ENCODE measurements at regions not wholly inside any gene's neighbourhood (a gene's known extent, or its start where the extent isn't known, plus 50 kb on each side); places are given as distances from the start of the nearest gene placed in this dataset.

DNA sequence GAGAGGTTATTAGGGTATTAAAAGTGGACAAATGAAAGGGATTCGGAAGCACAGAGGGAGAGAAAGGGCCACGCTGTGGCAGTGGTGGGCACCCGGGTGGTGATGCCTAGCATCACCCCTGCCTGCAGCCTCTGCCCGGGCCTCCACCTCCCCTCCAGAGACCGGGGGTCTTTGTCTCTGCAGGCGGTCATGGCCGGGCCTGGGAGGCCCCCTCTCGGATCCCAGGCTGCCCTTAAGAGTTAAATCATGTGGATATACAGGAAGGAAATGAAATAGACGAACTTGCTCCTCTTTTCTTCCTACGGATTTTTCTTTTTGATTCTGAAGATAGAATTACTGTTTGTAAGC lies 319.6 kb downstream of the ZNF536 start:
- DNase-seq (ENCODE audit: low read depth), result no peak
- no peak overlapping the region for H3K4me3 ChIP-seq (ENCODE audit: control insufficient read depth, low read depth, low read length)
- TF ChIP-seq, protein P1, sequence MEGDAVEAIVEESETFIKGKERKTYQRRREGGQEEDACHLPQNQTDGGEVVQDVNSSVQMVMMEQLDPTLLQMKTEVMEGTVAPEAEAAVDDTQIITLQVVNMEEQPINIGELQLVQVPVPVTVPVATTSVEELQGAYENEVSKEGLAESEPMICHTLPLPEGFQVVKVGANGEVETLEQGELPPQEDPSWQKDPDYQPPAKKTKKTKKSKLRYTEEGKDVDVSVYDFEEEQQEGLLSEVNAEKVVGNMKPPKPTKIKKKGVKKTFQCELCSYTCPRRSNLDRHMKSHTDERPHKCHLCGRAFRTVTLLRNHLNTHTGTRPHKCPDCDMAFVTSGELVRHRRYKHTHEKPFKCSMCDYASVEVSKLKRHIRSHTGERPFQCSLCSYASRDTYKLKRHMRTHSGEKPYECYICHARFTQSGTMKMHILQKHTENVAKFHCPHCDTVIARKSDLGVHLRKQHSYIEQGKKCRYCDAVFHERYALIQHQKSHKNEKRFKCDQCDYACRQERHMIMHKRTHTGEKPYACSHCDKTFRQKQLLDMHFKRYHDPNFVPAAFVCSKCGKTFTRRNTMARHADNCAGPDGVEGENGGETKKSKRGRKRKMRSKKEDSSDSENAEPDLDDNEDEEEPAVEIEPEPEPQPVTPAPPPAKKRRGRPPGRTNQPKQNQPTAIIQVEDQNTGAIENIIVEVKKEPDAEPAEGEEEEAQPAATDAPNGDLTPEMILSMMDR (IDR thresholded peaks at IDR 0.05; ENCODE audit: control insufficient read depth, insufficient read depth, low read depth, low read length, missing control alignments), result no peak

DNA sequence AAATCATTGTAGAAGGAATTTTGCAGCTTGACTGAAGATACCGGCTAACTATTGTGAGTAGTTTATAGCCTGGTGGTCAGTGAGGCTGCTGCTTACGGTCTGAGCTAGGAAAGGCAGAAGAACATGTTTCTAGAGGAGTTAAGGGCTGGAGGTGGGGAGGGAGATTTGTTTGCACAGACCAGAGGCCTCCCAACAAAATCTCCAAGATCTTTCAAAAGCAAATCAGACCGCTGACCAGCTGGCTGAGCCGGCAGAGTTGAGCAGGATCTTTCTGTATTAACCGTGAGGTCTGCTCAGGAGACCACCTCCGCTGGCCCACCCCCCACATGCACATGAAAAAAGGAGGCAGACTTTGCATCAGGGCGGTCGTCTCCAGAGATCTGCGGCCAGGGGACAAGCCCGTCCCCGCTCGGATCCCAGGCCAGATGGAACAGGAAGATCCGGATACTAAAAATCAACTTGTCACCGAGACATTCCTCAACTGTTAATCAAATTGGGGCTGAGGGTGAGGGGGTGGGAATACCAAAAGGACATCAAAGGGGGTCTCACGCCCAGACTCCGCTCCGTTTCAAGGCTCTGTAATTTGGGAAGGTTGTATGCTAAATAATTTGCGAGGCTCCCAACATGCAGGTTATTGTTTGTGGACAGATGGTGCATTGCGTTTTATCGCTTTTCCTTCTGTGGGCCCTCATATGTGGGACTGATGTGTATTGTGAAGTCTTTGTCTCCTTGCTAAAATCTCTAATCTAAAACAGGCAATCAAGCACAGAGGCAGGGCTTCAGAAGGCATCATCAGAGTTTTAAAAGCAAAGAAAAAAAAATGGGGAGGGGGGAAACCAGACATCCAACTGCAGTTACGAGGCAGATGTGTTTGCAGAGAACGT lies 319.0 kb downstream of the ZNF536 start:
- TF ChIP-seq, protein P1 (IDR thresholded peaks at IDR 0.05; ENCODE audit: control insufficient read depth, insufficient read depth, low read depth, low read length, missing control alignments), result no peak
- DNase-seq (ENCODE audit: low read depth), result no peak
- no peak overlapping the region for H3K4me3 ChIP-seq (ENCODE audit: control insufficient read depth, low read depth, low read length)

- DNase-seq (ENCODE audit: low read depth), result no peak
- TF ChIP-seq, protein P1 (IDR thresholded peaks at IDR 0.05; ENCODE audit: control insufficient read depth, insufficient read depth, low read depth, low read length, missing control alignments), result no peak
- no peak overlapping the region for H3K4me3 ChIP-seq (ENCODE audit: control insufficient read depth, low read depth, low read length)
Observed at GRCh38 chr19:30690525-30690924, 318.3 kb downstream of the ZNF536 start.

DNA sequence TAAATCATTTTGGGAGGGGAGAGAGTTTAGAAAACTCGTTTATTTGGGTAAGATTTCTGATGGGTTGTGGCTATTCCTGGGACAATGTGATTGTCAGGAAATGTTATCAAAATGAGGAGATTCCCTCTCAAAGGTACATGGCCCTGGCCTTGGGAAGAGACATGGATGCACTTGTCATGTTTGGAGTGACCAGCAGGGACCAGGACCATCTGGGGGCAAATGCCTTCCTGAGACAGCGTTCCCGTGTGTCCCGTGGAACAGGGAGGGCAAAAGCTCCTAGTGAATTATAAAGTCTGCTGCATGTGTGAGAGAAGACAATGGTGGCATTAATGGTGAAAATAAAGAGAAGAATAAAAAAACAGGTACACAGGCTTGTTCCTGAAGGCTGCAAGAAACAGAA lies 317.3 kb downstream of the ZNF536 start:
- no peak for DNase-seq (ENCODE audit: low read depth)
- TF ChIP-seq, protein P1 (IDR thresholded peaks at IDR 0.05; ENCODE audit: control insufficient read depth, insufficient read depth, low read depth, low read length, missing control alignments), result no peak
- H3K4me3 ChIP-seq (ENCODE audit: control insufficient read depth, low read depth, low read length), result no peak overlapping the region

DNA sequence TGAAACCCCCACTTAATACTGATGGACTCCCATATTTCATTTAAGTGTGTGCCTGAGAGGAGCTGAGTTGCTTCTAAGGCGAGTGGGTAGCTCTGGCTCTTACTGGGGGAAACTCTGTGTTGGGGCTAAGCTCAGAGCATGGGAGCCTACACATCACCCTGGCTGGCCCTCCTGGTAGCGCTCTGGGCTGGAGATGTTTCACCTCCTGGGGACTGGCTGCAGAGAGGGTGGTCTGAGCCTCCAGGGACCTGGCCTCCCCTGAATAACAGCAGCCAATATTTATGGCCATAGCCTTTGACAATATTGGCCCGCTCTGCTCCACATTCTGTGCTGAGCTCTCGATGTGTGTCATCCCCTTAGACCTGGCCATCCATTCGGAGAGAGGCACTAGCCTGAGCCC lies 316.5 kb downstream of the ZNF536 start:
- TF ChIP-seq, protein P1 (IDR thresholded peaks at IDR 0.05; ENCODE audit: control insufficient read depth, insufficient read depth, low read depth, low read length, missing control alignments), result no peak
- no peak for DNase-seq (ENCODE audit: low read depth)
- H3K4me3 ChIP-seq (ENCODE audit: control insufficient read depth, low read depth, low read length), result no peak overlapping the region

GRCh38 chr19:30686826-30687566 lies 314.8 kb downstream of the ZNF536 start:
- no peak overlapping the region for H3K4me3 ChIP-seq (ENCODE audit: control insufficient read depth, low read depth, low read length)
- TF ChIP-seq, protein P1 (IDR thresholded peaks at IDR 0.05; ENCODE audit: control insufficient read depth, insufficient read depth, low read depth, low read length, missing control alignments), result no peak
- no peak for DNase-seq (ENCODE audit: low read depth)
